Left hindlimb (tissue), 1 donor: ENCODE measurements at regions not wholly inside any gene's neighbourhood (a gene's known extent, or its start where the extent isn't known, plus 50 kb on each side); places are given as distances from the start of the nearest gene placed in this dataset.

Experiments used
- DNase-seq: peaks from one replicate; pipeline ENCODE4 v3.0.0-alpha.2; 2018

DNA sequence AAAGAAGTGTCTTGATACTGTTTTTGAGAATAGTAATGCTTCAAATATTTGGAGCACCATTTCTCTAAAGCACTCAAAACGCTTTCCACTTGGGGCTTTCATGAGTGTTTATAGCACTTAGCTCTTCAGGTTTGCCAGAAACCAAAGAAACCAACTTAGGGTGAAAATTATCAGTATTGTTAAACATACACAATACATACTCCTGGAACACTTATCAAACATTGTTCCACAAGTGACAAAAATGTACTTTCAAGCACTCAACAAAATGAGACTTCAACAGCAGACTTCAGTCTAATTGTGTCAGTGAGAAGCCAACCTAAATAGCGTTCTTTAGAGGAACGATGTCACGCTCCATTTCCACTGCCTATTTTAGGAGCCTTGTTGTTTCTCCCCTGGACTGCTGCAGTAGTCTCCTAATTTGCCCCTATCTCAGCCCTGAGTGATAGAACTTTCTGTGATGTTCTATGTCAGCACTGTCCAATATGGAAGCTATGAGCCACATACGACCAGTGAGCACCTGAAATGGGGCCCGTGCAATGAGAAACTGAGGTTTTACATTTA is 461.3 kb downstream of the KIF16B start:
- no peak for DNase-seq

DNA sequence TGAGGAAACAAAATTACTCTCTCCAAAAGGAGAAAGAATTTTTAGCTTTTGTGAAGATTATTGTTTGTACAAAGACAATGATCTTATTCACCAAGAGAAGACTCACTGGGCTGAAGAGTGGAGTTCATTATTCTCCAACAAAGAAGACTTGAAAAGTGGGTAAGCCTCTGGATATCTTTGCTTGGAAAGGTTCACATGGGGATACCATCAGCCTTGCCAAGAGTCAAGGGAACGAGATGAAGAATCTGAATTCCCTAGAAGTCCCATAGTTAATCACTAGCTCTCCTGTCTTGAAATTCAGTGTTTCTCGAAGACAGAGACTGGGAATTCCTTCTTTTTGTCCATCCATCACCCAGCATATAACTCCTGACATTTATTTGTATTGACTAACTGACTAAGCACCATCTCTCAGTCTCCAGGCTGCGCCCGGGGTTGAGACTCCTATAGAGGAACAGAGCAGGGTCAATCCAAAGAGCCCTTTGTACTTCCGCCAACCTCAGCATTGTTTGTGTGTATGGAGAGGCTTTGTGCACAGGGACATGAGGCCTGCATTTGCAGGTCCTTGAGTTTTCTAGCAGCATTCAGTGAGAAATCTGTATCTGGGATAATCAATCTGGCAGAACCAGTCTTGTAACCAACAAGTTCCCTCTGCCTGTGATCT is 461.9 kb downstream of the KIF16B start:
- no peak for DNase-seq

DNA sequence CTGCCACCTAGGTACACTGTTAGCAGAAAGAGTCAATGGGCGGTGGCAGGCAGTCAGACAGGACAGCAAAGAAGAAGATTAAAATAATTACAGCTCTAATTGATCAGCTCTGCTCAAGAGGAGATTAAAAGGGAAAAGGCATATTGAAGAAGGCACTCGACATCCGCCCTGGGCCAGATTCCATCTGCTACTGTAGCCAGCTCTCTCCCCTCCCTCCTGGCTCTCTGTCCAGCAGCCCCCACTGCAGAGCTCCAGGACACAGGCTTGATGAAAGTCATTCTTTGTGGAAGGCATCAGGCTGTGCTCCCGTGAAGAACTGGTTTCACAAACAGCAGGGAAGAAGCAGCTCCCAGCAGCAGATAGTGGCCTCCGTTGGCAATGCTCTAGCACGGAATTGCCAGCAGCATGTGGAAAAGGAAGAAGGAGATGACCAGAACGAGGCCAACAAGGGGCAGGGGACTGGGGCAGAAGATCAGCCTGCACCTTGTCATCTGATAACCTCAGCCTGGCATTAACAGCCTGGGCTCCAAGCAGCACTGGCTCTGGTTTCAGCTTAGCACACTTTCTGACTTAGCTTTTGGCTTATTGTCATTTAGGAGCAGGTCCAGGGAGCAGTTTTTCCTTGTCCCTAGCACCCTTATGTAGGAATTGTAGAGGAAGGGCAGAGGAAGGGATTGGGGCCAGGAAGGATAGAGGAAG is 465.9 kb downstream of the KIF16B start:
- no peak for DNase-seq

- DNase-seq: no peak
Observed at GRCh38 chr20:16106191-16106849, 466.9 kb downstream of the KIF16B start.

DNA sequence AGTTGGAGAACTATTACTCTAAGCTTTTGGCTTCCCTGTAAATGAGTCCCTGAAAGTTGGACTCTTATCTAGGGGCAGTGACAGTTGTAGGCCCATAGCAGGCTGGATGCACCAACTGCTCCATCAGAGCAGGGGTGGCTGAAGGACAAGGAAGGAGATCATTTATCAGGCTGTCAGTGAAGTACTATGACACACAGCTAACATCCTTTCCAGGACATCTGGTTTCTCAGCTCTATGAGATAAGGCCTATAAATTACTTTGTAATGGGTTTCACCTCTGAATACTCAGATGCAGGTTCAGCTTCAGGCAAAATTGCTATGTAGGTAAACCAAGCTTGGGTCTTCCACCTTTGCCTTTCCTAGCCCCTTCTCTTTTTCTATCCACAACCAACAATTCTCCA is 468.5 kb downstream of the KIF16B start:
- no peak for DNase-seq
